Kidney epithelial cell (primary cell): ENCODE measurements at regions not wholly inside any gene's neighbourhood (a gene's known extent, or its start where the extent isn't known, plus 50 kb on each side); places are given as distances from the start of the nearest gene placed in this dataset.

Experiments used
- DNase-seq: peaks from one replicate; pipeline ENCODE4 v3.0.0-alpha.2; 2010; ENCODE audit warnings: low read depth
- H3K27me3 ChIP-seq: 2 replicates; pipeline ENCODE4 v1.6.0; 2011; ENCODE audit warnings: low read length; ENCODE audit not compliant: control insufficient read depth, insufficient read depth
- H3K36me3 ChIP-seq: 2 replicates; pipeline ENCODE4 v1.5.1; 2011; ENCODE audit warnings: low read length; ENCODE audit not compliant: control insufficient read depth, insufficient read depth
- H3K4me3 ChIP-seq: 2 replicates; pipeline ENCODE4 v1.5.1; 2011; ENCODE audit warnings: low read depth, mild to moderate bottlenecking, control low read depth, low read length
- CTCF ChIP-seq: IDR thresholded peaks from 2 replicates; pipeline ENCODE4 v1.5.1; 2011; ENCODE audit warnings: mild to moderate bottlenecking, moderate library complexity, low read length, control low read depth, inconsistent platforms; ENCODE audit not compliant: insufficient read depth, poor library complexity, severe bottlenecking

GRCh38 chr4:23584024-23584423 is 305.8 kb downstream of the PPARGC1A start:
- H3K36me3 ChIP-seq, result no peaks in the 10 kb centered on the region
- no peaks in the 10 kb centered on the region for H3K27me3 ChIP-seq
- DNase-seq, result no peak
- TF ChIP-seq CTCF, result no peak
- H3K4me3 ChIP-seq, result no peak overlapping the region

GRCh38 chr4:23582671-23583070 is 307.2 kb downstream of the PPARGC1A start:
- Histone ChIP-seq H3K27me3 (no peaks in the 10 kb centered on the region), H3K4me3 (no peak overlapping the region), H3K36me3 (no peaks in the 10 kb centered on the region)
- TF ChIP-seq CTCF, result no peak
- no peak for DNase-seq

GRCh38 chr4:23579166-23579565 is 310.7 kb downstream of the PPARGC1A start:
- Histone ChIP-seq H3K36me3 (no peaks in the 10 kb centered on the region), H3K4me3 (no peak overlapping the region), H3K27me3 (no peaks in the 10 kb centered on the region)
- no peak for DNase-seq
- TF ChIP-seq CTCF, result no peak

- Histone ChIP-seq H3K36me3 (no peaks in the 10 kb centered on the region), H3K27me3 (no peaks in the 10 kb centered on the region), H3K4me3 (no peak overlapping the region)
- no peak for DNase-seq
- no peak for TF ChIP-seq CTCF
Measured at GRCh38 chr4:23577398-23577797, 312.4 kb downstream of the PPARGC1A start.

GRCh38 chr4:23572382-23572781 is 317.5 kb downstream of the PPARGC1A start:
- no peak for TF ChIP-seq CTCF
- no peak overlapping the region for H3K4me3 ChIP-seq
- H3K36me3 ChIP-seq, result no peaks in the 10 kb centered on the region
- no peaks in the 10 kb centered on the region for H3K27me3 ChIP-seq
- DNase-seq, result no peak

GRCh38 chr4:23567338-23567737 is 322.5 kb downstream of the PPARGC1A start:
- no peaks in the 10 kb centered on the region for H3K36me3 ChIP-seq
- DNase-seq, result no peak
- TF ChIP-seq CTCF, result no peak
- no peaks in the 10 kb centered on the region for H3K27me3 ChIP-seq
- no peak overlapping the region for H3K4me3 ChIP-seq
